ENCODE measurements at regions not wholly inside any gene's neighbourhood (a gene's known extent, or its start where the extent isn't known, plus 50 kb on each side); places are given as distances from the start of the nearest gene placed in this dataset.

DNA sequence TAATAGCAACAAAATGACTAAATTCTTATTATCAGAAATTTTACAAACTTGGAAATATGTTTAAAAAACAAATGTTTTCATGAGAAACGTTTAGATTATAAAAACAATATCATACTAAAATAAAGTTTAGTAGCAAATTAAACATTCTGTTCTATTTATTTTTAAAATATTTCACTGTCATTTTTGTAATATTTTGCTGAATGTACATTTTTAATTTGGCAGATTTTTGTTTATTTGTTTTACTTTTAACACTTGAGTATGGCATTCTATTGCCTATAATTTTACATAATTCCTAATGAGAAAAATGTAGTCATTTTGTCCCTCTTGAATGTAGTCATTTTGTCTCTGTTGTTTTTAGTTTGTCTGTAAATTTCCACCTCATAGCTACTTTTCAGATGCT lies 1400.2 kb downstream of the GRIK2 start:
- TF ChIP-seq POLR2A (IDR thresholded peaks at IDR 0.05), result no peak
- TF ChIP-seq, protein P1, sequence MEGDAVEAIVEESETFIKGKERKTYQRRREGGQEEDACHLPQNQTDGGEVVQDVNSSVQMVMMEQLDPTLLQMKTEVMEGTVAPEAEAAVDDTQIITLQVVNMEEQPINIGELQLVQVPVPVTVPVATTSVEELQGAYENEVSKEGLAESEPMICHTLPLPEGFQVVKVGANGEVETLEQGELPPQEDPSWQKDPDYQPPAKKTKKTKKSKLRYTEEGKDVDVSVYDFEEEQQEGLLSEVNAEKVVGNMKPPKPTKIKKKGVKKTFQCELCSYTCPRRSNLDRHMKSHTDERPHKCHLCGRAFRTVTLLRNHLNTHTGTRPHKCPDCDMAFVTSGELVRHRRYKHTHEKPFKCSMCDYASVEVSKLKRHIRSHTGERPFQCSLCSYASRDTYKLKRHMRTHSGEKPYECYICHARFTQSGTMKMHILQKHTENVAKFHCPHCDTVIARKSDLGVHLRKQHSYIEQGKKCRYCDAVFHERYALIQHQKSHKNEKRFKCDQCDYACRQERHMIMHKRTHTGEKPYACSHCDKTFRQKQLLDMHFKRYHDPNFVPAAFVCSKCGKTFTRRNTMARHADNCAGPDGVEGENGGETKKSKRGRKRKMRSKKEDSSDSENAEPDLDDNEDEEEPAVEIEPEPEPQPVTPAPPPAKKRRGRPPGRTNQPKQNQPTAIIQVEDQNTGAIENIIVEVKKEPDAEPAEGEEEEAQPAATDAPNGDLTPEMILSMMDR (IDR thresholded peaks at IDR 0.05), result no peak
